ENCODE measurements at regions not wholly inside any gene's neighbourhood (a gene's known extent, or its start where the extent isn't known, plus 50 kb on each side); places are given as distances from the start of the nearest gene placed in this dataset.

- no peak for TF ChIP-seq CTCF (IDR thresholded peaks at IDR 0.05)
- no peaks in the 10 kb centered on the region for H3K4me1 ChIP-seq
- no peaks in the 10 kb centered on the region for H3K36me3 ChIP-seq
- DNase-seq (no peak), ATAC-seq (no peak)
- H3K27ac ChIP-seq = no peak overlapping the region
- H3K9me3 ChIP-seq = no peaks in the 10 kb centered on the region
- H3K27me3 ChIP-seq = no peaks in the 10 kb centered on the region
- no peak overlapping the region for H3K4me3 ChIP-seq
- intact Hi-C loops (cut with DNase I) = no loop called here
These were observed 364.0 kb downstream of the TMA16 start for GRCh38 chr4:163858515-163858914.

- ATAC-seq (no peak), DNase-seq (no peak)
- Histone ChIP-seq H3K27me3 (no peaks in the 10 kb centered on the region), H3K4me3 (no peak overlapping the region), H3K27ac (no peak overlapping the region), H3K9me3 (no peaks in the 10 kb centered on the region), H3K36me3 (no peaks in the 10 kb centered on the region), H3K4me1 (no peaks in the 10 kb centered on the region)
- TF ChIP-seq CTCF (IDR thresholded peaks at IDR 0.05) = no peak
- intact Hi-C loops (cut with DNase I) = no loop called here
These were observed 368.6 kb downstream of the TMA16 start for GRCh38 chr4:163863082-163863481.

GRCh38 chr4:163865010-163865409 is 370.5 kb downstream of the TMA16 start:
- TF ChIP-seq CTCF (IDR thresholded peaks at IDR 0.05) = no peak
- ATAC-seq = no peak
- Histone ChIP-seq H3K4me1 (no peaks in the 10 kb centered on the region), H3K36me3 (no peaks in the 10 kb centered on the region), H3K27ac (no peak overlapping the region), H3K9me3 (no peaks in the 10 kb centered on the region), H3K27me3 (no peaks in the 10 kb centered on the region), H3K4me3 (no peak overlapping the region)
- no peak for DNase-seq
- intact Hi-C loops (cut with DNase I) = no loop called here

DNA sequence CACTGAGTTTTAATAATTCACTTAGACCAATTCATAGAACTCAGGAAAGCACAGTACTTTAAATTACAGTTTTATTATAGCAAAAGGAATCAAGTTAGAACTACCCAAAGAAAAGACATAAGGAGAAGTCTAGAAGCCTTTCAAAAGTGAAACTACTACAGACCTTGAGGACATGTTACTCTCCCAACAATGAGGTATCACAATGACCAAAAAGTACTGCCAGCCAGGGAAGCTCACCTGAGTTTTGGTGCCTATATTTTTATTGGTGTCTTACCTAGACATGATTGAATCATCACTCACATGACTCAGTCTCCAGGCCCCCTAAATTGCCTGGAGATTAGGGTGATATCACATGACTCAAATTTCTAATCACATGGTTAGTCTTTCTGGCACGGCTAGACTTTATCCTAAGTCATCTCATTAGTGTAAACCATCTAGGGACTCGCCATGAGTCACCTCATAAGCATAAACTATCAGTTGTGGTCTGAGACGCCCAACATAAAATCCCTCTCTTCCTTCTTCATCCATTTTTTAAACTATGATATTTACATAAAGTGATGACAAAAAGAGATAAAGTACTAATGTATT is 372.3 kb downstream of the TMA16 start:
- Histone ChIP-seq H3K9me3 (no peaks in the 10 kb centered on the region), H3K4me1 (no peaks in the 10 kb centered on the region), H3K36me3 (no peaks in the 10 kb centered on the region), H3K27ac (no peak overlapping the region), H3K4me3 (no peak overlapping the region), H3K27me3 (no peaks in the 10 kb centered on the region)
- no peak for DNase-seq
- intact Hi-C loops (cut with DNase I) = no loop called here
- TF ChIP-seq CTCF (IDR thresholded peaks at IDR 0.05) = no peak
- no peak for ATAC-seq

DNA sequence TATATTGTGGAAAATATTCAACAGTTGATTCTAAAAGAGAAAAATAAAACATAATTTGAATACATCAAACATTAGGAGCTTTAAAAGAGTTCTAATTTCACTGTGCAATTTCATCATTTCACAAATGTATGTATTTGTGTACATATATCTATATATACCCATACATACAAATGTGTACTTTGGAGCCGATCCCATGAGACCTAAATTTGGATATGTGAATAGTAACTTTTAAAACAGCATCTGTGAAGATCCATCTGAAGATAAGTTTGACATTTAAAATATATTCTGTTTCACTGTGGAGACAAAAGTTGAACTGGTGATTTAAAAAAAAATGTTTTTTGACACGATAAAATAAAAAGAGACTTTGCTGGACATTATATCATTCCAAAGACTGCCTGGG is 374.0 kb downstream of the TMA16 start:
- H3K4me1 ChIP-seq = no peaks in the 10 kb centered on the region
- intact Hi-C loops (cut with DNase I) = no loop called here
- no peak overlapping the region for H3K27ac ChIP-seq
- no peak overlapping the region for H3K4me3 ChIP-seq
- ATAC-seq (no peak), DNase-seq (no peak)
- TF ChIP-seq CTCF (IDR thresholded peaks at IDR 0.05) = no peak
- H3K36me3 ChIP-seq = no peaks in the 10 kb centered on the region
- H3K9me3 ChIP-seq = no peaks in the 10 kb centered on the region
- H3K27me3 ChIP-seq = no peaks in the 10 kb centered on the region

Data from left lung (tissue), 4 donors.